ENCODE measurements at regions not wholly inside any gene's neighbourhood (a gene's known extent, or its start where the extent isn't known, plus 50 kb on each side); places are given as distances from the start of the nearest gene placed in this dataset.

GRCh38 chr1:213876531-213876930 is 111.2 kb upstream of the PROX1 start:
- H3K4me2 ChIP-seq (ENCODE audit: low read length), result no peak overlapping the region
- H3K9me3 ChIP-seq (replicated peaks; ENCODE audit: low read length), result no peaks in the 10 kb centered on the region
- H3K9ac ChIP-seq (ENCODE audit: low read depth, low read length), result no peak overlapping the region
- H3K4me1 ChIP-seq (ENCODE audit: control insufficient read depth, insufficient read depth, low read length), result no peaks in the 10 kb centered on the region
- no peak overlapping the region for H3K4me3 ChIP-seq (ENCODE audit: low read length)
- no peaks in the 10 kb centered on the region for H3K36me3 ChIP-seq (ENCODE audit: insufficient read depth, low read length)
- H3K27me3 ChIP-seq (ENCODE audit: control insufficient read depth, insufficient read depth, low read length), result no peaks in the 10 kb centered on the region

GRCh38 chr1:213883618-213884017 is 104.2 kb upstream of the PROX1 start:
- Histone ChIP-seq H3K9ac (ENCODE audit: low read depth, low read length) (no peak overlapping the region), H3K36me3 (ENCODE audit: insufficient read depth, low read length) (no peaks in the 10 kb centered on the region), H3K4me1 (ENCODE audit: control insufficient read depth, insufficient read depth, low read length) (no peaks in the 10 kb centered on the region), H3K27me3 (ENCODE audit: control insufficient read depth, insufficient read depth, low read length) (no peaks in the 10 kb centered on the region), H3K4me2 (ENCODE audit: low read length) (no peak overlapping the region), H3K9me3 (replicated peaks; ENCODE audit: low read length) (no peaks in the 10 kb centered on the region), H3K4me3 (ENCODE audit: low read length) (no peak overlapping the region)

GRCh38 chr1:213884402-213884801 is 103.4 kb upstream of the PROX1 start:
- Histone ChIP-seq H3K27me3 (ENCODE audit: control insufficient read depth, insufficient read depth, low read length) (no peaks in the 10 kb centered on the region), H3K4me2 (ENCODE audit: low read length) (no peak overlapping the region), H3K9ac (ENCODE audit: low read depth, low read length) (no peak overlapping the region), H3K4me3 (ENCODE audit: low read length) (no peak overlapping the region), H3K9me3 (replicated peaks; ENCODE audit: low read length) (no peaks in the 10 kb centered on the region), H3K36me3 (ENCODE audit: insufficient read depth, low read length) (no peaks in the 10 kb centered on the region), H3K4me1 (ENCODE audit: control insufficient read depth, insufficient read depth, low read length) (no peaks in the 10 kb centered on the region)

GRCh38 chr1:213884942-213885341 is 102.8 kb upstream of the PROX1 start:
- Histone ChIP-seq H3K4me3 (ENCODE audit: low read length) (no peak overlapping the region), H3K36me3 (ENCODE audit: insufficient read depth, low read length) (no peaks in the 10 kb centered on the region), H3K4me1 (ENCODE audit: control insufficient read depth, insufficient read depth, low read length) (no peaks in the 10 kb centered on the region), H3K9me3 (replicated peaks; ENCODE audit: low read length) (no peaks in the 10 kb centered on the region), H3K4me2 (ENCODE audit: low read length) (no peak overlapping the region), H3K9ac (ENCODE audit: low read depth, low read length) (no peak overlapping the region), H3K27me3 (ENCODE audit: control insufficient read depth, insufficient read depth, low read length) (no peaks in the 10 kb centered on the region)

- H3K4me2 ChIP-seq (ENCODE audit: low read length), result no peak overlapping the region
- H3K4me3 ChIP-seq (ENCODE audit: low read length), result no peak overlapping the region
- H3K9ac ChIP-seq (ENCODE audit: low read depth, low read length), result no peak overlapping the region
- H3K36me3 ChIP-seq (ENCODE audit: insufficient read depth, low read length), result no peaks in the 10 kb centered on the region
- no peaks in the 10 kb centered on the region for H3K27me3 ChIP-seq (ENCODE audit: control insufficient read depth, insufficient read depth, low read length)
- no peaks in the 10 kb centered on the region for H3K4me1 ChIP-seq (ENCODE audit: control insufficient read depth, insufficient read depth, low read length)
- H3K9me3 ChIP-seq (replicated peaks; ENCODE audit: low read length), result no peaks in the 10 kb centered on the region
These were observed 99.9 kb upstream of the PROX1 start for GRCh38 chr1:213887842-213888241.

GRCh38 chr1:213891989-213892902 is 95.5 kb upstream of the PROX1 start:
- H3K36me3 ChIP-seq (ENCODE audit: insufficient read depth, low read length), result no peaks in the 10 kb centered on the region
- H3K9me3 ChIP-seq (replicated peaks; ENCODE audit: low read length), result no peaks in the 10 kb centered on the region
- no peaks in the 10 kb centered on the region for H3K27me3 ChIP-seq (ENCODE audit: control insufficient read depth, insufficient read depth, low read length)
- no peak overlapping the region for H3K4me3 ChIP-seq (ENCODE audit: low read length)
- no peak overlapping the region for H3K4me2 ChIP-seq (ENCODE audit: low read length)
- H3K9ac ChIP-seq (ENCODE audit: low read depth, low read length), result no peak overlapping the region
- H3K4me1 ChIP-seq (ENCODE audit: control insufficient read depth, insufficient read depth, low read length), result no peaks in the 10 kb centered on the region

GRCh38 chr1:213898684-213899083 is 89.1 kb upstream of the PROX1 start:
- Histone ChIP-seq H3K4me2 (ENCODE audit: low read length) (no peak overlapping the region), H3K9ac (ENCODE audit: low read depth, low read length) (no peak overlapping the region), H3K27me3 (ENCODE audit: control insufficient read depth, insufficient read depth, low read length) (no peaks in the 10 kb centered on the region), H3K36me3 (ENCODE audit: insufficient read depth, low read length) (no peaks in the 10 kb centered on the region), H3K4me1 (ENCODE audit: control insufficient read depth, insufficient read depth, low read length) (no peaks in the 10 kb centered on the region), H3K4me3 (ENCODE audit: low read length) (no peak overlapping the region), H3K9me3 (replicated peaks; ENCODE audit: low read length) (no peaks in the 10 kb centered on the region)

GRCh38 chr1:213899413-213899812 is 88.4 kb upstream of the PROX1 start:
- Histone ChIP-seq H3K4me3 (ENCODE audit: low read length) (no peak overlapping the region), H3K4me1 (ENCODE audit: control insufficient read depth, insufficient read depth, low read length) (no peaks in the 10 kb centered on the region), H3K9ac (ENCODE audit: low read depth, low read length) (no peak overlapping the region), H3K36me3 (ENCODE audit: insufficient read depth, low read length) (no peaks in the 10 kb centered on the region), H3K9me3 (replicated peaks; ENCODE audit: low read length) (no peaks in the 10 kb centered on the region), H3K27me3 (ENCODE audit: control insufficient read depth, insufficient read depth, low read length) (no peaks in the 10 kb centered on the region), H3K4me2 (ENCODE audit: low read length) (no peak overlapping the region)

- H3K9me3 ChIP-seq (replicated peaks; ENCODE audit: low read length), result no peaks in the 10 kb centered on the region
- H3K27me3 ChIP-seq (ENCODE audit: control insufficient read depth, insufficient read depth, low read length), result peaks cover 6% of the 10 kb centered on the region
- peak overlapping the region; percentile 37 for H3K4me2 ChIP-seq (ENCODE audit: low read length)
- H3K9ac ChIP-seq (ENCODE audit: low read depth, low read length), result no peak overlapping the region
- no peaks in the 10 kb centered on the region for H3K4me1 ChIP-seq (ENCODE audit: control insufficient read depth, insufficient read depth, low read length)
- no peaks in the 10 kb centered on the region for H3K36me3 ChIP-seq (ENCODE audit: insufficient read depth, low read length)
- H3K4me3 ChIP-seq (ENCODE audit: low read length), result no peak overlapping the region
These were observed 82.4 kb upstream of the PROX1 start for GRCh38 chr1:213905344-213905743.

GRCh38 chr1:213908521-213908920 is 79.3 kb upstream of the PROX1 start:
- H3K4me3 ChIP-seq (ENCODE audit: low read length), result no peak overlapping the region
- H3K9ac ChIP-seq (ENCODE audit: low read depth, low read length), result no peak overlapping the region
- H3K4me1 ChIP-seq (ENCODE audit: control insufficient read depth, insufficient read depth, low read length), result no peaks in the 10 kb centered on the region
- H3K36me3 ChIP-seq (ENCODE audit: insufficient read depth, low read length), result no peaks in the 10 kb centered on the region
- no peaks in the 10 kb centered on the region for H3K9me3 ChIP-seq (replicated peaks; ENCODE audit: low read length)
- H3K4me2 ChIP-seq (ENCODE audit: low read length), result no peak overlapping the region
- peaks cover 6% of the 10 kb centered on the region for H3K27me3 ChIP-seq (ENCODE audit: control insufficient read depth, insufficient read depth, low read length)

- no peaks in the 10 kb centered on the region for H3K9me3 ChIP-seq (replicated peaks; ENCODE audit: low read length)
- H3K4me2 ChIP-seq (ENCODE audit: low read length), result no peak overlapping the region
- no peaks in the 10 kb centered on the region for H3K36me3 ChIP-seq (ENCODE audit: insufficient read depth, low read length)
- H3K27me3 ChIP-seq (ENCODE audit: control insufficient read depth, insufficient read depth, low read length), result peaks cover 3% of the 10 kb centered on the region
- no peak overlapping the region for H3K9ac ChIP-seq (ENCODE audit: low read depth, low read length)
- no peak overlapping the region for H3K4me3 ChIP-seq (ENCODE audit: low read length)
- no peaks in the 10 kb centered on the region for H3K4me1 ChIP-seq (ENCODE audit: control insufficient read depth, insufficient read depth, low read length)
These were observed 73.4 kb upstream of the PROX1 start for GRCh38 chr1:213914392-213914791.

GRCh38 chr1:213921311-213921710 is 66.5 kb upstream of the PROX1 start:
- Histone ChIP-seq H3K4me3 (ENCODE audit: low read length) (no peak overlapping the region), H3K4me1 (ENCODE audit: control insufficient read depth, insufficient read depth, low read length) (no peaks in the 10 kb centered on the region), H3K4me2 (ENCODE audit: low read length) (no peak overlapping the region), H3K9me3 (replicated peaks; ENCODE audit: low read length) (no peaks in the 10 kb centered on the region), H3K27me3 (ENCODE audit: control insufficient read depth, insufficient read depth, low read length) (no peaks in the 10 kb centered on the region), H3K9ac (ENCODE audit: low read depth, low read length) (no peak overlapping the region), H3K36me3 (ENCODE audit: insufficient read depth, low read length) (no peaks in the 10 kb centered on the region)
